ENCODE measurements at regions not wholly inside any gene's neighbourhood (a gene's known extent, or its start where the extent isn't known, plus 50 kb on each side); places are given as distances from the start of the nearest gene placed in this dataset.
"Not testable (repeated sequence)": the region's sequence is repeated elsewhere in the genome, so short reads cannot be mapped to it uniquely, and the experiment has no call there.

GRCh38 chr6:81889377-81890053 lies 137.0 kb upstream of the TENT5A start:
- no peaks in the 10 kb centered on the region for H3K36me3 ChIP-seq (ENCODE audit: control insufficient read depth in 4 of 4, insufficient read depth in 3 of 4, low read depth in 1 of 4, low read length in 3 of 4)
- 74% methylated on average over 6 of the region's 6 CpGs for WGBS
- TF ChIP-seq FOXA1 (IDR thresholded peaks at IDR 0.05) (no peak), FOXA2 (IDR thresholded peaks at IDR 0.05) (no peak), TAF1 (conservative IDR thresholded peaks at IDR 0.05) (no peak), NR2F2 (IDR thresholded peaks at IDR 0.05) (no peak), EGR1 (IDR thresholded peaks at IDR 0.05; ENCODE audit: low read depth in 2 of 2) (no peak), SP1 (IDR thresholded peaks at IDR 0.05) (no peak), HNF4A (conservative IDR thresholded peaks at IDR 0.05) (no peak), ZBTB33 (IDR thresholded peaks at IDR 0.05) (no peak), MAX (IDR thresholded peaks at IDR 0.05) (no peak), RXRA (IDR thresholded peaks at IDR 0.05) (no peak), REST (IDR thresholded peaks at IDR 0.05) (no peak), YY1 (IDR thresholded peaks at IDR 0.05) (no peak), CTCF (IDR thresholded peaks at IDR 0.05; ENCODE audit: low read depth, low read length, missing input control) (no peak), JUND (IDR thresholded peaks at IDR 0.05) (no peak), GABPA (IDR thresholded peaks at IDR 0.05 in 1 of 2, conservative IDR thresholded peaks at IDR 0.05 in 1 of 2) (no peak), HNF4G (IDR thresholded peaks at IDR 0.05) (no peak)

GRCh38 chr6:81886909-81887308 lies 134.4 kb upstream of the TENT5A start:
- H3K36me3 ChIP-seq (ENCODE audit: control insufficient read depth in 4 of 4, insufficient read depth in 3 of 4, low read depth in 1 of 4, low read length in 3 of 4); H3K9ac ChIP-seq (ENCODE audit: low read depth in 1 of 2, low read length in 2 of 2); H3K9me3 ChIP-seq (ENCODE audit: control insufficient read depth in 4 of 4, low read length in 3 of 4); DNase-seq (ENCODE audit: low spot score); H3K27me3 ChIP-seq (ENCODE audit: control insufficient read depth in 4 of 4, insufficient read depth in 4 of 4, low read length in 3 of 4); H3K4me1 ChIP-seq (ENCODE audit: control insufficient read depth in 4 of 4, insufficient read depth in 4 of 4, low read length in 3 of 4); H3K4me3 ChIP-seq (ENCODE audit: low read depth in 1 of 3, low read length in 3 of 3); H3K27ac ChIP-seq (ENCODE audit: low read depth in 1 of 2, low read length in 2 of 2): not testable (repeated sequence)
- WGBS: 96% methylated on average over 1 of the region's 1 CpG

More at GRCh38 chr6:81889377-81890053, 137.0 kb upstream of the TENT5A start:
- no peak overlapping the region for H3K4me3 ChIP-seq (ENCODE audit: low read depth in 1 of 3, low read length in 3 of 3)
- H3K9ac ChIP-seq (ENCODE audit: low read depth in 1 of 2, low read length in 2 of 2): no peak overlapping the region
- H3K27me3 ChIP-seq (ENCODE audit: control insufficient read depth in 4 of 4, insufficient read depth in 4 of 4, low read length in 3 of 4): no peaks in the 10 kb centered on the region
- DNase-seq (ENCODE audit: low spot score): no peak
- no peak overlapping the region for H3K27ac ChIP-seq (ENCODE audit: low read depth in 1 of 2, low read length in 2 of 2)
- no peaks in the 10 kb centered on the region for H3K9me3 ChIP-seq (ENCODE audit: control insufficient read depth in 4 of 4, low read length in 3 of 4)
- peaks cover 0 to 4% (median under 1%) of the 10 kb centered on the region in 4 donors for H3K4me1 ChIP-seq (ENCODE audit: control insufficient read depth in 4 of 4, insufficient read depth in 4 of 4, low read length in 3 of 4)

Data from liver (tissue), 8 donors.